ENCODE measurements at regions not wholly inside any gene's neighbourhood (a gene's known extent, or its start where the extent isn't known, plus 50 kb on each side); places are given as distances from the start of the nearest gene placed in this dataset.

GRCh38 chr10:35910234-35910633 is 268.1 kb upstream of the FZD8 start:
- TF ChIP-seq CTCF (conservative IDR thresholded peaks at IDR 0.05 in 1 of 2, IDR thresholded peaks at IDR 0.05 in 1 of 2; ENCODE audit: low read depth in 1 of 2, low read length in 2 of 2) (no peak), EZH2 (IDR thresholded peaks at IDR 0.05; ENCODE audit: low read length, missing control alignments) (no peak)

Measured in fibroblast of lung (primary cell).